ENCODE measurements at regions not wholly inside any gene's neighbourhood (a gene's known extent, or its start where the extent isn't known, plus 50 kb on each side); places are given as distances from the start of the nearest gene placed in this dataset.
"Not testable (repeated sequence)": the region's sequence is repeated elsewhere in the genome, so short reads cannot be mapped to it uniquely, and the experiment has no call there.

- DNase-seq, result no peak
These were observed 50.5 kb upstream of the OTOS start for GRCh38 chr2:240191001-240191400.

- DNase-seq, result no peak
These were observed 52.2 kb upstream of the OTOS start for GRCh38 chr2:240192661-240193060.

- DNase-seq, result not testable (repeated sequence)
These were observed 53.9 kb upstream of the OTOS start for GRCh38 chr2:240194341-240194762.

GRCh38 chr2:240195316-240195861 lies 54.9 kb upstream of the OTOS start:
- DNase-seq, result no peak

GRCh38 chr2:240196716-240197461 lies 56.4 kb upstream of the OTOS start:
- DNase-seq, result no peak

GRCh38 chr2:240197462-240198139 lies 57.1 kb upstream of the OTOS start:
- no peak for DNase-seq

- DNase-seq, result no peak
These were observed 57.8 kb upstream of the OTOS start for GRCh38 chr2:240198226-240198625.

- DNase-seq, result no peak
These were observed 58.8 kb upstream of the OTOS start for GRCh38 chr2:240199133-240199870.

GRCh38 chr2:240200230-240201051 lies 60.0 kb upstream of the OTOS start:
- DNase-seq, result no peak

GRCh38 chr2:240201866-240202265 lies 61.4 kb upstream of the OTOS start:
- DNase-seq, result no peak

- no peak for DNase-seq
These were observed 62.1 kb upstream of the OTOS start for GRCh38 chr2:240202586-240202985.

- DNase-seq, result peak; percentile 70
These were observed 62.8 kb upstream of the OTOS start for GRCh38 chr2:240203031-240203787.

- no peak for DNase-seq
These were observed 63.4 kb upstream of the OTOS start for GRCh38 chr2:240203788-240204270.

- DNase-seq, result no peak
These were observed 64.2 kb upstream of the OTOS start for GRCh38 chr2:240204431-240205276.

- DNase-seq, result no peak
These were observed 64.9 kb upstream of the OTOS start for GRCh38 chr2:240205348-240205747.

- DNase-seq, result no peak
These were observed 65.3 kb upstream of the OTOS start for GRCh38 chr2:240205772-240206171.

GRCh38 chr2:240206630-240207029 lies 66.2 kb upstream of the OTOS start:
- no peak for DNase-seq

- DNase-seq, result no peak
These were observed 67.2 kb upstream of the OTOS start for GRCh38 chr2:240207661-240208060.

GRCh38 chr2:240208096-240208495 lies 67.6 kb upstream of the OTOS start:
- DNase-seq, result no peak

- no peak for DNase-seq
These were observed 68.3 kb upstream of the OTOS start for GRCh38 chr2:240208631-240209211.
